HL-60 (cell line): ENCODE measurements at regions not wholly inside any gene's neighbourhood (a gene's known extent, or its start where the extent isn't known, plus 50 kb on each side); places are given as distances from the start of the nearest gene placed in this dataset.

Source experiments
- GABPA ChIP-seq: IDR thresholded peaks from 2 replicates; pipeline ENCODE4 v1.6.1; 2012; ENCODE audit warnings: low read depth
- POLR2AphosphoS5 ChIP-seq: IDR thresholded peaks from 2 replicates; pipeline ENCODE4 v1.6.1; 2012; ENCODE audit warnings: low read depth
- TF ChIP-seq, protein P1 (sequence below): IDR thresholded peaks from one replicate; pipeline ENCODE4 v1.5.1; 2011; ENCODE audit warnings: low read length, control low read depth, inconsistent platforms; ENCODE audit not compliant: insufficient read depth
- TF ChIP-seq, protein P2 (sequence below): IDR thresholded peaks from 2 replicates; pipeline ENCODE4 v1.6.1; 2012; ENCODE audit warnings: low read depth; ENCODE audit not compliant: insufficient replicate concordance

DNA sequence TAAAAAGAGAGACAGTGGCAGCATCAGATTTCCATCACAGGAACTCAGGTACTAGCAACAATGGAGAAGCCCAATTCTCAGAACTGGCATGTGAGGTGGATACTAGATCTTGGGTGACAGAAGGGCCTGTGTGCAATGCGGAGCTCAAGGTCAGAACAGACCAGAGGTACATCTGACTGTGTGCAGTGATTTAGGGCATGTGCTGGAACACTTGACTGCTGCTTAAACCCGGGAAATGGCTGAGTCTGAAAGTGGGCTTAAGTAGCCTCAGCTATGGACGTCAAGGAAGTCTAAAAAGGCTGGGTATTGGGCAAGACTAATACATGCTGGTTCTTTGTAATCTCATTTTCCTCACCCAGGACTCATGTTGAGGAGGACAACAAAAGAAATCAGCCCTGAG, 182.2 kb downstream of the LACC1 start:
- TF ChIP-seq, protein P1, sequence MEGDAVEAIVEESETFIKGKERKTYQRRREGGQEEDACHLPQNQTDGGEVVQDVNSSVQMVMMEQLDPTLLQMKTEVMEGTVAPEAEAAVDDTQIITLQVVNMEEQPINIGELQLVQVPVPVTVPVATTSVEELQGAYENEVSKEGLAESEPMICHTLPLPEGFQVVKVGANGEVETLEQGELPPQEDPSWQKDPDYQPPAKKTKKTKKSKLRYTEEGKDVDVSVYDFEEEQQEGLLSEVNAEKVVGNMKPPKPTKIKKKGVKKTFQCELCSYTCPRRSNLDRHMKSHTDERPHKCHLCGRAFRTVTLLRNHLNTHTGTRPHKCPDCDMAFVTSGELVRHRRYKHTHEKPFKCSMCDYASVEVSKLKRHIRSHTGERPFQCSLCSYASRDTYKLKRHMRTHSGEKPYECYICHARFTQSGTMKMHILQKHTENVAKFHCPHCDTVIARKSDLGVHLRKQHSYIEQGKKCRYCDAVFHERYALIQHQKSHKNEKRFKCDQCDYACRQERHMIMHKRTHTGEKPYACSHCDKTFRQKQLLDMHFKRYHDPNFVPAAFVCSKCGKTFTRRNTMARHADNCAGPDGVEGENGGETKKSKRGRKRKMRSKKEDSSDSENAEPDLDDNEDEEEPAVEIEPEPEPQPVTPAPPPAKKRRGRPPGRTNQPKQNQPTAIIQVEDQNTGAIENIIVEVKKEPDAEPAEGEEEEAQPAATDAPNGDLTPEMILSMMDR = no peak
- TF ChIP-seq, protein P2, sequence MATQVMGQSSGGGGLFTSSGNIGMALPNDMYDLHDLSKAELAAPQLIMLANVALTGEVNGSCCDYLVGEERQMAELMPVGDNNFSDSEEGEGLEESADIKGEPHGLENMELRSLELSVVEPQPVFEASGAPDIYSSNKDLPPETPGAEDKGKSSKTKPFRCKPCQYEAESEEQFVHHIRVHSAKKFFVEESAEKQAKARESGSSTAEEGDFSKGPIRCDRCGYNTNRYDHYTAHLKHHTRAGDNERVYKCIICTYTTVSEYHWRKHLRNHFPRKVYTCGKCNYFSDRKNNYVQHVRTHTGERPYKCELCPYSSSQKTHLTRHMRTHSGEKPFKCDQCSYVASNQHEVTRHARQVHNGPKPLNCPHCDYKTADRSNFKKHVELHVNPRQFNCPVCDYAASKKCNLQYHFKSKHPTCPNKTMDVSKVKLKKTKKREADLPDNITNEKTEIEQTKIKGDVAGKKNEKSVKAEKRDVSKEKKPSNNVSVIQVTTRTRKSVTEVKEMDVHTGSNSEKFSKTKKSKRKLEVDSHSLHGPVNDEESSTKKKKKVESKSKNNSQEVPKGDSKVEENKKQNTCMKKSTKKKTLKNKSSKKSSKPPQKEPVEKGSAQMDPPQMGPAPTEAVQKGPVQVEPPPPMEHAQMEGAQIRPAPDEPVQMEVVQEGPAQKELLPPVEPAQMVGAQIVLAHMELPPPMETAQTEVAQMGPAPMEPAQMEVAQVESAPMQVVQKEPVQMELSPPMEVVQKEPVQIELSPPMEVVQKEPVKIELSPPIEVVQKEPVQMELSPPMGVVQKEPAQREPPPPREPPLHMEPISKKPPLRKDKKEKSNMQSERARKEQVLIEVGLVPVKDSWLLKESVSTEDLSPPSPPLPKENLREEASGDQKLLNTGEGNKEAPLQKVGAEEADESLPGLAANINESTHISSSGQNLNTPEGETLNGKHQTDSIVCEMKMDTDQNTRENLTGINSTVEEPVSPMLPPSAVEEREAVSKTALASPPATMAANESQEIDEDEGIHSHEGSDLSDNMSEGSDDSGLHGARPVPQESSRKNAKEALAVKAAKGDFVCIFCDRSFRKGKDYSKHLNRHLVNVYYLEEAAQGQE = no peak
- TF ChIP-seq GABPA (no peak), POLR2AphosphoS5 (no peak)
